Breast epithelium (tissue), 4 donors: ENCODE measurements at regions not wholly inside any gene's neighbourhood (a gene's known extent, or its start where the extent isn't known, plus 50 kb on each side); places are given as distances from the start of the nearest gene placed in this dataset.
"Not testable (repeated sequence)": the region's sequence is repeated elsewhere in the genome, so short reads cannot be mapped to it uniquely, and the experiment has no call there.

Experiments
- DNase-seq, 2 donors: peaks; one replicate each; pipeline ENCODE4 v3.0.0-alpha.2; 2019; ENCODE audit warnings: low spot score in 2 of 2
- H3K27ac ChIP-seq, 2 donors: fragments of 200-600 bp; sonication (generic) in 1 of 2; one replicate each; pipeline ENCODE4 v1.5.1; 2016 to 2019; ENCODE audit warnings: mild to moderate bottlenecking in 1 of 2
- H3K27me3 ChIP-seq, 2 donors: fragments of 200-600 bp; sonication (generic) in 1 of 2; one replicate each; pipeline versions ENCODE4 v1.5.1 to v1.6.0; 2017 to 2019; ENCODE audit warnings: control low read depth in 1 of 2, mild to moderate bottlenecking in 1 of 2
- H3K36me3 ChIP-seq: fragments of 200-600 bp; one replicate; pipeline ENCODE4 v1.5.1; 2019
- H3K4me1 ChIP-seq, 2 donors: fragments of 200-600 bp; sonication (generic); one replicate each; pipeline ENCODE4 v1.5.1; 2016 to 2019; ENCODE audit warnings: control low read depth in 1 of 2
- H3K4me3 ChIP-seq, 3 donors: fragments of 200-600 bp; sonication (generic); 1 replicate in 2 of 3; 2 replicates in 1 of 3; pipeline ENCODE4 v1.5.1; 2016 to 2019; ENCODE audit warnings: mild to moderate bottlenecking in 3 of 3, moderate library complexity in 2 of 3
- H3K9me3 ChIP-seq, 2 donors: fragments of 200-600 bp; sonication (generic) in 1 of 2; one replicate each; pipeline ENCODE4 v1.5.1; 2016 to 2019; ENCODE audit warnings: control low read depth in 1 of 2
- POLR2A ChIP-seq: fragments of 450-650 bp; IDR thresholded peaks from one replicate; pipeline ENCODE4 v1.6.1; 2016; ENCODE audit warnings: antibody characterized with exemption, mild to moderate bottlenecking, moderate library complexity
- POLR2AphosphoS5 ChIP-seq, 3 donors: sonication (generic); formaldehyde crosslinking; IDR thresholded peaks; one replicate each; pipeline ENCODE4 v1.6.1; 2017; ENCODE audit warnings: antibody characterized with exemption in 3 of 3
- intact Hi-C: fragments of 100-400 bp; cut with DNase I; formaldehyde crosslinking; loops from one replicate; pipeline ENCODE4 v1.15.1; 2023; ENCODE audit warnings: low total_unique reads
- TF ChIP-seq, protein P1 (sequence below), 3 donors: fragments of 450-650 bp; IDR thresholded peaks; one replicate each; pipeline ENCODE4 v1.5.1; 2016 to 2017; ENCODE audit warnings: antibody characterized with exemption in 3 of 3, mild to moderate bottlenecking in 3 of 3, moderate library complexity in 3 of 3

DNA sequence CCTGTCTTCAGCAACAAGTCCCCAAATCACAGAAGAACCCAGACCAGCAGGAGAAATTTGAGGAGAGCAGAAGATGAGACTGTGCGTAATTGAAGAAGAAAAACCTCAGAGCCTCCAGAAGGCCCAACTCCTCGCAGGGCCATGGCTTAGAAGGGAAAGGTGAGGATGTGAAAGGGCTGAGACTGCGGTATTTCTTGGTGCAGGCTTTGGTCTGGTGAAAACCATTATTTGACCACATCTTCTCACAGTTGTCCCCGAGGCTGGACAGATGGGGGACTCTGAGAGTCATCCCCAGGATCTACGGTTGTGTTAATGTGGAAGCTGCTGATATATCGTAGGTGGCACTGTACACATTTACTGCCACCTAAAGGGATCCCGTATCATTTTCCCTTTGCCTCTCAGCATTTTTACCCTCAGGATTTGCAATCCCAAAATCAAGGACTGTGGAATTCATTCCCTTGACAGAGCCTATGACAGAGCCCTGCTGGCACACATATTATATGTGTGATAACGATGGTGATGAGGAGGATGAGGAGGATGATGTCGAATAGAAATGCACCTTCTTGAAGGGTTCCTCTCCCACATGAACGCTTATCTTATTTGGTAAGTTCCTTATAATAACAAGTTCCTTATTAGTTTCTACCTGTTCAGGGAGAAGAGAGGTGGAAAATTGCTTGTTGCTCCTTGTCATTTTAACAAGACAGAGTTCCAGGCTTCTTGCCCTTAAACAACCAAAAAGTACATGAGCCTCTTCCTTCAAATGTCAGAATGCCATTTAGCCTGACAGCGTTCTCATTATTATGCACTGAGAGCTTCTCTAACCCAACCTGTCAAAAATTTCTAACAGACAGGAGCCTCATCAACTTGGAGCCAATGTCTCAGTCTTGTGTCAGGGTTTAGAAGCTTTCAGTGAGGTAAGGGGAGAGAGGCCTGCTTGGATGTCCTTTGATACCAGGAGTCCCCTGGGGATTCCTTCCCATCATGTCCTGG, 135.8 kb downstream of the PXDC1 start:
- Histone ChIP-seq H3K4me1 (no peaks in the 10 kb centered on the region), H3K9me3 (no peaks in the 10 kb centered on the region), H3K4me3 (no peak overlapping the region), H3K36me3 (no peaks in the 10 kb centered on the region), H3K27ac (no peak overlapping the region), H3K27me3 (no peaks in the 10 kb centered on the region)
- TF ChIP-seq POLR2AphosphoS5 (IDR thresholded peaks at IDR 0.05) (no peak), POLR2A (no peak)
- TF ChIP-seq, protein P1, sequence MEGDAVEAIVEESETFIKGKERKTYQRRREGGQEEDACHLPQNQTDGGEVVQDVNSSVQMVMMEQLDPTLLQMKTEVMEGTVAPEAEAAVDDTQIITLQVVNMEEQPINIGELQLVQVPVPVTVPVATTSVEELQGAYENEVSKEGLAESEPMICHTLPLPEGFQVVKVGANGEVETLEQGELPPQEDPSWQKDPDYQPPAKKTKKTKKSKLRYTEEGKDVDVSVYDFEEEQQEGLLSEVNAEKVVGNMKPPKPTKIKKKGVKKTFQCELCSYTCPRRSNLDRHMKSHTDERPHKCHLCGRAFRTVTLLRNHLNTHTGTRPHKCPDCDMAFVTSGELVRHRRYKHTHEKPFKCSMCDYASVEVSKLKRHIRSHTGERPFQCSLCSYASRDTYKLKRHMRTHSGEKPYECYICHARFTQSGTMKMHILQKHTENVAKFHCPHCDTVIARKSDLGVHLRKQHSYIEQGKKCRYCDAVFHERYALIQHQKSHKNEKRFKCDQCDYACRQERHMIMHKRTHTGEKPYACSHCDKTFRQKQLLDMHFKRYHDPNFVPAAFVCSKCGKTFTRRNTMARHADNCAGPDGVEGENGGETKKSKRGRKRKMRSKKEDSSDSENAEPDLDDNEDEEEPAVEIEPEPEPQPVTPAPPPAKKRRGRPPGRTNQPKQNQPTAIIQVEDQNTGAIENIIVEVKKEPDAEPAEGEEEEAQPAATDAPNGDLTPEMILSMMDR (IDR thresholded peaks at IDR 0.05) = no peak
- intact Hi-C loops = no loop called here
- DNase-seq = peak in 1 of 2 donors; percentile 4

DNA sequence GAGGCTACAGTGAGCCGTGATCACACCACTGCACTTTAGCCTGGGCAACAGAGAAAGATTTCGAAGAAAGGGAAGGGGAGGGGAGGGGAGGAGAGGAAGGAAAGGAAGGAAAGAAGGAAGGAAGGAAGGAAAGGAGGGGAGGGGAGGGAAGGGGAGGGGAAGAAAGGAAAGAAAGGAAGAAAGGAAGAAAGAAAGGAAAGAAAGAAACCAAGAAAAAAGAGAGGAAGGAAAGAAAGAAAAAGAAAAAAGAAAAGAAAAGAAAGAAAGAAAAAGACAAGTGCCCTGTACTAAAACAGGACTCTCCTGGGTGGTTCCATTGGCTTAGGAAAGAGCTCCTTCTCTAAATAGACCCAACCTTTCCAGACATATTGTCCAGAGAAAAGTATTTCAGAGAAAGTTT, 136.6 kb downstream of the PXDC1 start:
- intact Hi-C loops = no loop called here
- Histone ChIP-seq H3K9me3 (no peaks in the 10 kb centered on the region), H3K27me3 (no peaks in the 10 kb centered on the region), H3K4me1 (no peaks in the 10 kb centered on the region), H3K36me3 (no peaks in the 10 kb centered on the region), H3K27ac (no peak overlapping the region), H3K4me3 (no peak overlapping the region)
- TF ChIP-seq POLR2AphosphoS5 (IDR thresholded peaks at IDR 0.05) = no peak
- no peak for TF ChIP-seq POLR2A
- TF ChIP-seq, protein P1 (IDR thresholded peaks at IDR 0.05) = no peak
- DNase-seq = no peak

DNA sequence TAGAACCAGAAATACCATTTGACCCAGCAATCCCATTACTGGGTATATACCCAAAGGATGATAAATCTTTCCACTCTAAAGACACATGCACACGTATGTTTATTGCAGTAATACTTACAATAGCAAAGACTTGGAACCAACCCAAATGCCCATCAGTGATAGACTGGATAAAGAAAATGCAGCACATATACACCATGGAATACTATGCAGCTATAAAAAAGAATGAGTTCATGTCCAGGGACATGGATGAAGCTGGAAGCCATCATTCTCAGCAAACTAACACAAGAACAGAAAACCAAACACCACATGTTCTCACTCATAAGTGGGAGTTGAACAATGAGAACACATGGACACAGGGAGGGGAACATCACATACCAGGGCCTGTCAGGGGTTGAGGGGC, 137.9 kb downstream of the PXDC1 start:
- H3K4me3 ChIP-seq, DNase-seq, H3K36me3 ChIP-seq, H3K27ac ChIP-seq, H3K4me1 ChIP-seq, H3K9me3 ChIP-seq, H3K27me3 ChIP-seq, intact Hi-C loops: not testable (repeated sequence)

DNA sequence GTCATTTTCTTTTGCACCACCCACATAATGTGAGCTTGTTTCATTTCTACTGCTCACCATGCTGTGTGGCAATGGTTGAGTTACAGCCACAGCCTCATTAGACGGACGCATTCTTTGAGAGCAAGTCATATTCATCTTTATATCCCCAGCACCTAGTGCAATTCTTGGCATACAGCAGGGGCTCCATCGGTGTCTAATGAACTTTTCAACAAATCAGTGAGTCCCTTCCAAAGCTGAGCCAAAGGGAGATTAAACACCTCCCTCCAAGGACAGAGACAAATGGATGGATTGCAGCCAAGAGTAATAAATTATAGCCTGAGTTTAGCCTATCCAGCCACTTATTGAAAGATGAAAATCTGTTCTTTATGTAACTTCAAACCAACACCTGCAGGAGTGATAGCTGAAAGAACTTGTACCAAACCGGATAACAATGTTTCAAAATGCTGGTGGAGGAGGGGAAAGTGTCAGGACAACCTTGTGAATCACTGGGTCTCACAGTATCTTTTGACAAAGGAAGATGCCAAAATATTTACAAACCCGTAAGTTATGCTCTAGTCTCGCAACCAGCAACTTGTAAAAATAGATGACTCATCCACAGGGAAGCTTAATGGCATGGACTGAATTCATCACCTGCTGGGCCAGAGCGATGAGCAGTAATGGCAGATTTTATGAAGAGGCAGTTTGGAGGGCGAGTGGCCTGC, 139.0 kb downstream of the PXDC1 start:
- H3K4me3 ChIP-seq = no peak overlapping the region
- no peaks in the 10 kb centered on the region for H3K4me1 ChIP-seq
- H3K36me3 ChIP-seq = no peaks in the 10 kb centered on the region
- TF ChIP-seq POLR2AphosphoS5 (IDR thresholded peaks at IDR 0.05) = no peak
- TF ChIP-seq, protein P1 (IDR thresholded peaks at IDR 0.05) = no peak
- no peak for TF ChIP-seq POLR2A
- H3K27ac ChIP-seq = peak overlapping the region; percentile 38 to 42
- no peaks in the 10 kb centered on the region for H3K9me3 ChIP-seq
- intact Hi-C loops = no loop called here
- DNase-seq = peak; percentile 5 to 20
- H3K27me3 ChIP-seq = no peaks in the 10 kb centered on the region

DNA sequence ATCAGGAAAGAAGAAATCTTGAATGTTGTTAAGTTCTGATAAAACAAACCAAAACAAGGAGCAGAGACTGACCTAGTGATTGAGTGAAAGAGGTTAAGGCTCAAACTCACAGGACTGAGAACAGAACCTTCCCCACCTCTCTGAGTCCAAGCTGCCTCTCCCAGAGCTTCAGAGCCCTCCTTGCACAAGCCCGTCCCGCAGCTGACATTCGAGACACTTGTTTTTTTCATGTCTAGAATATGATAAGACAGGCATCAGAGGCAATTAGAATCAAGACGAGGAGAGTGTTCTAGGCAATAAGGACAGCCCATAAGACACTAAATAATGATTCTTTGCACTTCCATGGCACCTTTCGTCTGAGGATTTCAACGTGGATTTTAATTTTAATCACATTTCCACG, 140.6 kb downstream of the PXDC1 start:
- intact Hi-C loops = no loop called here
- Histone ChIP-seq H3K27ac (peak overlapping the region in 1 of 2 donors; percentile 58), H3K27me3 (no peaks in the 10 kb centered on the region), H3K4me1 (no peaks in the 10 kb centered on the region), H3K4me3 (no peak overlapping the region), H3K9me3 (no peaks in the 10 kb centered on the region), H3K36me3 (no peaks in the 10 kb centered on the region)
- TF ChIP-seq, protein P1 (IDR thresholded peaks at IDR 0.05) = no peak
- TF ChIP-seq POLR2A (no peak), POLR2AphosphoS5 (IDR thresholded peaks at IDR 0.05) (no peak)
- DNase-seq = peak in 1 of 2 donors; percentile 35
